ENCODE measurements at regions not wholly inside any gene's neighbourhood (a gene's known extent, or its start where the extent isn't known, plus 50 kb on each side); places are given as distances from the start of the nearest gene placed in this dataset.
"Not testable (repeated sequence)": the region's sequence is repeated elsewhere in the genome, so short reads cannot be mapped to it uniquely, and the experiment has no call there.

GRCh38 chr10:131041441-131041840 lies 270.1 kb downstream of the TCERG1L start:
- no peak for DNase-seq (ENCODE audit: low spot score)

- not testable (repeated sequence) for DNase-seq (ENCODE audit: low spot score)
These were observed 269.5 kb downstream of the TCERG1L start for GRCh38 chr10:131042015-131042414.

All from umbilical cord (tissue), 1 donor.